Esophagus squamous epithelium (tissue), 4 donors: ENCODE measurements at regions not wholly inside any gene's neighbourhood (a gene's known extent, or its start where the extent isn't known, plus 50 kb on each side); places are given as distances from the start of the nearest gene placed in this dataset.

ENCODE experiments used
- CTCF ChIP-seq, 6 experiments: fragments of 450-650 bp in 4 of 6; fragments of 200-600 bp in 2 of 6; sonication (generic) in 2 of 6; IDR thresholded peaks; one replicate each; pipeline ENCODE4 v1.5.1; 2016 to 2019; ENCODE audit warnings: antibody characterized with exemption in 6 of 6, mild to moderate bottlenecking in 4 of 6, moderate library complexity in 4 of 6
- POLR2A ChIP-seq, 4 donors: fragments of 450-650 bp; IDR thresholded peaks; one replicate each; pipeline ENCODE4 v1.6.1; 2017; ENCODE audit warnings: antibody characterized with exemption in 4 of 4, mild to moderate bottlenecking in 4 of 4, moderate library complexity in 3 of 4

GRCh38 chr12:13586361-13586760 is 389.8 kb downstream of the EMP1 start:
- TF ChIP-seq CTCF (IDR thresholded peaks at IDR 0.05), result no peak
- no peak for TF ChIP-seq POLR2A (IDR thresholded peaks at IDR 0.05)
